GM18907 (cell line): ENCODE measurements at regions not wholly inside any gene's neighbourhood (a gene's known extent, or its start where the extent isn't known, plus 50 kb on each side); places are given as distances from the start of the nearest gene placed in this dataset.
A peak's percentile ranks its signal among the peaks of the same experiment; 100 is the strongest.
"Not testable (repeated sequence)": the region's sequence is repeated elsewhere in the genome, so short reads cannot be mapped to it uniquely, and the experiment has no call there.

Experiments used
- ATAC-seq: cut with Tn5 transposase; IDR thresholded peaks from one replicate; pipeline ENCODE4 v1.9.1; 2021; ENCODE audit warnings: mild to moderate bottlenecking, moderate library complexity; ENCODE audit not compliant: unreplicated experiment

GRCh38 chr9:21688108-21689102 is 114.0 kb upstream of the MTAP start:
- ATAC-seq, result no peak

DNA sequence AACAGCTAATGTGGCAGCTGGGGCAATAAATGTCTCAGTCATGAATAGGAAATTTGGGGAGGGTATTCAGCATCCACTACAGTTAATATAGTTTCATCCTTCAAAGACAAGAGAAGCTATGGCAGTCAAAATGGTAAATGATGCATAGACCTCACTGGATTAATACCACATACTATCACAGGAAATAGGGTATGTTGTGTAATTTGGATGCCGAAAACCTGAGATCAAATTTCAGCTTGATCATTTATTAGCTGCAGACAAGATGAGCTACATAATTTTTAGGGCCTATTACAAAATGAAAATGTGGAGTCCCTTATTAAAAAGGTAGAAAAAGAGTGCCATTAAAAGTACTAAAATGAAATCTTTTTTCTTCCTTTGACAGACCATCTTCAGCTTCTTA is 112.6 kb upstream of the MTAP start:
- no peak for ATAC-seq

DNA sequence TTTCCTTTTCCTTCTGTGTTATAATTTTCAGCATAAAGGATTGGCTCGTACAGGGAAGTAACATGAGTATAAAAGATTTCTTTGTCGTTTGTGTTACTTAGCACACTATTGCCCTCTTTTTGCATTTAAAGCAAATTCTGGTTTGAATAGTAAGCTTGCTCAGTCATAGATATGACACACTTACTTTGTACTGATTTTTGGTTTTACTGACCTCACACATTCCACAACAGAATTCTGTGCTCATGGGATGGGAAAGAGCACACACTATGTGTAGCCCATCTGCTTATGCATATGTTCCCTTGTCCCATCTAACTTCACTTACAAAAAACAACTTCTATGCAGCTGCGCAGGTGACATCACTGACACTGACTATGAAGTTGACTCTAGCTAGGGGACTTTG is 111.9 kb upstream of the MTAP start:
- no peak for ATAC-seq

DNA sequence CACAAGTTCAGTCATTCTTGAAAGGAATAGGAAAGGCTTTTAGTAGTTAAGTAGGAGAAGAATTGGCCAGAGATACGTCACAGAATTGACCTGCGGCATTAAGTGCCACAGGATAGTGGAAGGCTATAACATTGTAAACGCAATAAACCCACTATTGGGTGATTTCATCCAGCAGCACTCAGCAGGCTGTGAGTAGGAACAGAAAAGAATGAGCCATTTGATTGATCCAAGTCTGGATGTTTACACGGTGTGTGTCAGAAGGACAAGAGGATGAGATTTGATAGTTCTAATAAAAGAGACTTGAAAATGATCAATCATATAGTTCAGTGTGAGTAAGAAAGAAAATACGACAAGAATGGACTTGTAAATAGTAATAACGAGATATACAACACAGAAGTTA is 110.0 kb upstream of the MTAP start:
- ATAC-seq, result no peak

DNA sequence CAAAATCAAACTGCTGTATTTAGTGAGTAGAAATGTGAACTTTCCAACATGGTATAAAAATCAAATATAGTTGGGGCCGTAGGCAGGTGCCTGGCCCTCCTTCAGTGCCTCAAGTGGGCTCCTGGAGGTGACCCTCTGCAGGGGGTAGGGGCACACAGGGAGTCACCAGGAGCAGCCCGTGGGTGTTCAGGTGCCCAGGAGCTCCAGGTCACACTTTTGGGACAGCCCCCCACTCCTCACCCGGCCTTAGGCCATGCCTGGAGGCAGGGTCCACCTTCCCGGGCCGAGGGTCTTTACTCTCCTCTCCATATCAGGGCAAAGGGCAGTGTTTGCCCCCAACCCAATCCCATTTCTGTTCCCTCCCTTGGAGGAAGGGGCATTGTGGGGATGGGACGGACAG is 108.0 kb upstream of the MTAP start:
- no peak for ATAC-seq

DNA sequence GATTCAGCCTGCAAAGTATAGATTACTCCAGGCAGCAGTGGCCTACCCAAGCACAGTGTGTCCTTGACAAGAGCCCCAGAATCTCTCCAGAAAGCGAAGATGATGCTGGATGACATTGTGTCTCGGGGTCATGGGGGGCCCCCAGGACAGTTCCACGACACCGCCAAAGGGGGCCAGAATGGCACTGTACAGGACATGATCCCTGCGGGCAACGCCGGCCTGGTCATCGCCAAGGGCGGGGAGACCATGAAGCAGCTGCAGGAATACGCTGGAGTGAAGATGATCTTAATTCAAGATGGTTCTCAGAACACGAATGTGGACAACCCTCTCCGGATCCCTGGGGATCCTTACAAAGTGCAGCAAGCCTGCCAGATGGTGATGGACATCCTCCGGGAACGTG is 107.0 kb upstream of the MTAP start:
- no peak for ATAC-seq

DNA sequence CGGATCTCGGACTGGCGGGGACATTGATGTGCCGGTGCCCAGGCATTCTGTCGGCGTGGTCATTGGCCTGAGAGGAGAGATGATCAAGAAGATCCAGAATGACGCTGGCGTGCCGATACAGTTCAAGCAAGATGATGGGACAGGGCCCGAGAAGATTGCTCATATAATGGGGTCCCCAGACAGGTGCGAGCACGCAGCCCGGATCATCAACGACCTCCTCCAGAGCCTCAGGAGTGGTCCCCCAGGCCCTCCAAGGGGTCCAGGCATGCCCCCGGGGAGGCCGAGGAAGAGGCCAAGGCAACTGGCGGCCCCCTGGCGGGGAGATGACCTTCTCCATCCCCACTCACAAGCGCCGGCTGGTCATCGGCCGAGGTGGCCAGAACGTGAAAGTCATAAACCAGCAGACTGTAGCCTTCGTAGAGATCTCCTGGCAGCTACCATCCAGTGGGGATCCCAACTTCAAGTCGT is 106.5 kb upstream of the MTAP start:
- ATAC-seq, result no peak

DNA sequence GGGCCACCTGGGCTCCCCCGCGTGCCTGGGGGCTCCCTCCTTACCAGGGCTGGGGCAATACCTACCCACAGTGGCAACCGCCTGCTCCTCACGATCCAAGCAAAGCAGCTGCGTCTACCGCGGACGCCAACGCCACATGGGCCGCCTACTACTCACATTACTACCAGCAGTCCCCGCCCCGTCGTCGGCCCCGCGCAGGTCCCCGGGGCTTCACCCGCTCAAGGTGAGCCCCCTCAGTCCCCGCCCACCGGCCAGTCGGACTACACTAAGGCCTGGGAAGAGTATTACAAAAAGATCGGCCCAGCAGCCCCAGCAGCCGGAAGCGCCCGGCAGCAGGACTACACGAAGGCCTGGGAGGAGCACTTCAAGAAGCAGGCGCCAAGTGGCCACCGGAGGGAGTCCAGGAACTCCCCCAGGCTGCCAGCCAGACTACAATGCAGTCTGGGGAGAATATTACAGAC is 106.0 kb upstream of the MTAP start:
- ATAC-seq, result no peak

GRCh38 chr9:21708260-21708711 is 94.2 kb upstream of the MTAP start:
- no peak for ATAC-seq

GRCh38 chr9:21708856-21709255 is 93.6 kb upstream of the MTAP start:
- ATAC-seq, result no peak

DNA sequence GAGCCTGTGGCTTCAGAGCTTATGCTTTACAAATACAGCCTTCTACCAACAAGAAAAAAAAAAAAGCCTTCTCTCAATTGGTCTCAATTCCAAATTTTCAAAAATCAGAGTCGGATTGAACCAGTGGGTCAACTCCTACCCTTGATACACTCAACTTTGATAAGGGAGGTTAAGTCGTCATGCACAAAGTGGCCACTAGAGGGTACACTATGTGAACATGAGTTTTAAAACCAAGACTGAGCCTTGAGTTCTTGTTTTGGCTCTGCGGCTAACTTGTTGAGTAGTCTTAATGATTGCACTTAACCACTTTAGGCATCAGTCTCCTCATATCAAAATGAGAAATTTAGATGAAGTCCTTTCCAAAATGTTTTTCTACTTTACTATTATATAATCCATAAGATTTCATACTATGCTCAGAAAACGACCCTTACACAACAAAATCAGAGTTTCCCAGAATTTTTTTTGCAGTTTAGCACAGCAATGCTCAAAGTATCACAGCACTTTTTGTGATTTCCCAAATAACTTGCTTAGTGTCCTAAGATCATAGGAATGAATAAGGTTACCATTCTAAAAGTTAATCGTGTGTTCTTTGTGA is 92.9 kb upstream of the MTAP start:
- peak; percentile 77 for ATAC-seq

DNA sequence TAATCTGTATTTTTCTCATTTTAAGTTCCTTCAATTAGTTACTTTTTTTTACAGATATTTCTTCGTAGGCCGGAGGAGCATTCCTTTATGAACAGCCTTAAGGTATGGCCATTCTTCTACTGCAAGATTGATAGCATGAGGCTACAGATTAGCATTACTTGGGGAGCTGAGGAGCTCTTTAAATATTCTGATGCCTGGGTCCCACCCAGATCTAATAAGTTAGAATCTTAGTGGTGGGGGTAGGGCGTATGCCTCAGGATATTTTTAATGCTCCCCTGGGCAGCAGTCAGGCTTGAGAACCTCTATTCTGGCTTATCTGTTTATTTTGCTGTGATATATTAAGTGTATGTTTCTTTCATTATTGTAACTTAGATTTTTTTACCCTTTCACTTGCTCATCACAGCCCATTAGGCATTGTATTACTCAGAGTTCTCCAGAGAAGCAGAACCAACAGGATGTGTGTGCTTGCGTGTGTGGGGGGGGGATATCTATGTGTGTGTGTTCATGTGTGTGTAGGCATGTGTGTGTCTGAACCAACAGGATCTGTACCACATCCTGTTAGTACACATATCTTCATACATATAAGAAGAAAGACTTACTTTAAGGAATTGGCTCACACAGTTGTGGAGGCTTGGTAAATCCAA is 91.8 kb upstream of the MTAP start:
- ATAC-seq, result no peak

DNA sequence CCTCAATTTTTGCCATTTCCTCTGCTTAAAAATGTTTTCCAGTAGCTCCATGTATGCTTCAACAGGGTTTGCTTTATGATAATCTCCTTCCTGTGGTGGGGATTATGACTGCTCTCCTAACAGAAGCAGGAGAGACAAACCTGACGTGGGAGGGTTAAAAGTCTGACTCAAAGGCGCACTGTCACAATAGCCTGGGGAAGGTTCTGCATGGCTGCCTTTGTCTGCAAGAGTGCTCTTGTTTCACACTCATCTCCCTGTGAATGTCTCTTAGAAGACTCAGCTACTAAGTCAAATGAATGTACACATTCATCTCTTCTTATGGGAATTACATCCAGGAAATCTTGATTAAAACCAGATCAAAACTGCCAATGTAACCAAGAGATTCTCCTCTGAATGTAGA is 90.9 kb upstream of the MTAP start:
- no peak for ATAC-seq

GRCh38 chr9:21715408-21715807 is 87.0 kb upstream of the MTAP start:
- ATAC-seq, result no peak

DNA sequence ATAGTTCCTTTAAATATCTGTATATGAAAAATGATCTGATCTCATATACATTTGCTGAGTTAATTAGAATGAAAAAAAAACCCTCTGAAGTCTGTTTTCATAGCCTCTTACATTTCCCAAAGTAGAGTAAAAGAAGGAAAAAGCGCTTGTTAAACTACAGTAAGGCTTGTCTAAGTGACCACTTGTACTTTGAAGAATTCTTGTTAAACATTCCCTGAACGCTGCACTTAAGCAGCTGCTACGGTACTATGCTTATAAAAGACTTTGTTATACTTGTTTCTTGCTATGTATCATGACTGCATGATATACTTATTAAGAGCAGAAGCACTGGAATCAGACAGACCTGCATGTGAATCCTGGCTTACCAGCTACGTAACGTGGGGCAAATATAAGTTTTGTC is 81.7 kb upstream of the MTAP start:
- ATAC-seq, result no peak

GRCh38 chr9:21727411-21727810 is 75.0 kb upstream of the MTAP start:
- not testable (repeated sequence) for ATAC-seq

- ATAC-seq, result no peak
These were observed 73.7 kb upstream of the MTAP start for GRCh38 chr9:21728781-21729180.

DNA sequence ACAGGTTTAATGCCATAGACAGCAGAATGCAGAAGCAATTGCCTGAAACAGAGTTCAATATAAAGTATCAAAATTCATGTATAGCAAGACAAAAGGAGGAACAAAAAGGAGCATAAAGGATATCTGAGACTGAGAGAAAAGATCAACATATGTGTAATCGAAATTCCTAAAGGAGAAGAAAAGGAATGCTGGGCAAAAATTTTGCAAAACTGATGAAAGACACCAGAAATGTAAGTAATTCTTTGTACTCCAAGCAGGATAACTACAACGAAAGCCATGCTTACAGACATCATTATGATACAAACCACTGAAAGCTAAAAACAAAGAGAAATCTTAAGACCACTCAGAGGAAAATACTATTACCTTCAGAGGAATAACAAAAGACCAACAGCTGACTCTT is 72.8 kb upstream of the MTAP start:
- no peak for ATAC-seq

- ATAC-seq, result no peak
These were observed 71.5 kb upstream of the MTAP start for GRCh38 chr9:21730899-21731298.

GRCh38 chr9:21741151-21741550 is 61.3 kb upstream of the MTAP start:
- no peak for ATAC-seq

GRCh38 chr9:21744320-21744719 is 58.1 kb upstream of the MTAP start:
- no peak for ATAC-seq

DNA sequence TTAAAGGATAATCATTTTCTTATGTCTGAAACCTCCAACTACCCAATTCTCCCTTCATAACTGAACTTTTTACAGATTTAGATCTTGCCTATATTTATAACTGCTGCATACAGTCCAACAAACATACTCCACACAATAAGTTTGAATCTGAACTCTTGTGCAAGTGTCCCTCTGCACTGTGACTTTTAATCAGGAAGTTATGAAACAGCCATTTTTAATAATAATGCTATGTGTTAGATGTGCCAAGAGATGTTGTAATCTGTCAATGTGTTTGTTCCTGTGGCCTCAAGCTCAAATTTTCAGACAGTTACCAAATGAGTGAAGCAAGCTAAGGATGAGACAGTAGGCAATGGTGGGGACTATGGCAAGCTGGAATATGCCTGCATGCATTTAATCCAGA is 57.6 kb upstream of the MTAP start:
- no peak for ATAC-seq
